Naive thymus-derived CD4-positive, alpha-beta T cell (primary cell): ENCODE measurements at regions not wholly inside any gene's neighbourhood (a gene's known extent, or its start where the extent isn't known, plus 50 kb on each side); places are given as distances from the start of the nearest gene placed in this dataset.

Experiments used
- ATAC-seq: fragments of 150-1000 bp; cut with Tn5 transposase; 2 replicates; pipeline ENCODE4 v1.10.0; 2021; ENCODE audit warnings: mild to moderate bottlenecking, moderate library complexity
- CTCF ChIA-PET: fragments of 350-600 bp; sonication (Branson Sonifier 250); formaldehyde crosslinking; loops from one replicate; lab custom pipeline; 2021; ENCODE audit warnings: antibody characterized with exemption; lab: Charles Lee
- POLR2A ChIA-PET: fragments of 350-600 bp; sonication (Branson Sonifier 250); formaldehyde crosslinking; loops from one replicate; lab custom pipeline; 2021; ENCODE audit warnings: antibody characterized with exemption, inconsistent platforms; lab: Charles Lee
- DNase-seq, 9 donors: peaks; one replicate each; pipeline versions ENCODE4 v3.0.0 to v3.0.0-alpha.2; 2020 to 2022; ENCODE audit warnings: mixed read lengths in 1 of 9
- H3K27ac ChIP-seq: one replicate; pipeline ENCODE4 v1.7.0; 2013; ENCODE audit warnings: mild to moderate bottlenecking, low read depth, low read length, moderate library complexity
- H3K27me3 ChIP-seq, 2 donors: one replicate each; pipeline ENCODE4 v1.7.0; 2013; ENCODE audit warnings: low read length in 2 of 2, mild to moderate bottlenecking in 2 of 2, moderate library complexity in 2 of 2; ENCODE audit not compliant: control insufficient read depth in 2 of 2, insufficient read depth in 2 of 2
- H3K36me3 ChIP-seq, 3 experiments: 1 replicate in 2 of 3; 2 replicates in 1 of 3; pipeline ENCODE4 v1.7.0; 2013; ENCODE audit warnings: low read length in 3 of 3, mild to moderate bottlenecking in 3 of 3, moderate library complexity in 1 of 3; ENCODE audit not compliant: insufficient read depth in 3 of 3, control insufficient read depth in 2 of 3
- H3K4me1 ChIP-seq, 2 donors: one replicate each; pipeline ENCODE4 v1.7.0; 2013; ENCODE audit warnings: low read length in 2 of 2, mild to moderate bottlenecking in 2 of 2, moderate library complexity in 1 of 2; ENCODE audit not compliant: control insufficient read depth in 2 of 2, insufficient read depth in 2 of 2
- H3K4me3 ChIP-seq: 2 replicates; pipeline ENCODE4 v1.7.0; 2013; ENCODE audit warnings: mild to moderate bottlenecking, low read length
- H3K9me3 ChIP-seq, 3 experiments: 1 replicate in 2 of 3; 2 replicates in 1 of 3; pipeline ENCODE4 v1.7.0; 2013; ENCODE audit warnings: low read length in 3 of 3; ENCODE audit not compliant: control insufficient read depth in 2 of 3
- H3K27ac Mint-ChIP-seq, 9 donors: one replicate each; pipeline ENCODE4 v1.8.0; 2020 to 2022; ENCODE audit warnings: mixed read lengths in 9 of 9, mild to moderate bottlenecking in 8 of 9, moderate library complexity in 5 of 9, inconsistent platforms in 2 of 9
- H3K27me3 Mint-ChIP-seq, 5 donors: one replicate each; pipeline ENCODE4 v1.8.0; 2021 to 2022; ENCODE audit warnings: mixed read lengths in 5 of 5, mild to moderate bottlenecking in 1 of 5
- H3K36me3 Mint-ChIP-seq, 5 donors: one replicate each; pipeline ENCODE4 v1.8.0; 2020 to 2022; ENCODE audit warnings: mixed read lengths in 5 of 5, mild to moderate bottlenecking in 3 of 5, inconsistent platforms in 1 of 5
- H3K4me1 Mint-ChIP-seq, 7 donors: one replicate each; pipeline ENCODE4 v1.8.0; 2020 to 2022; ENCODE audit warnings: mixed read lengths in 7 of 7, mild to moderate bottlenecking in 3 of 7, inconsistent platforms in 1 of 7
- H3K4me3 Mint-ChIP-seq, 10 donors: one replicate each; pipeline ENCODE4 v1.8.0; 2020 to 2022; ENCODE audit warnings: mild to moderate bottlenecking in 10 of 10, mixed read lengths in 10 of 10, moderate library complexity in 6 of 10, inconsistent platforms in 2 of 10
- H3K9me3 Mint-ChIP-seq, 11 donors: one replicate each; pipeline ENCODE4 v1.8.0; 2020 to 2022; ENCODE audit warnings: mixed read lengths in 11 of 11, mild to moderate bottlenecking in 4 of 11, inconsistent platforms in 1 of 11, moderate library complexity in 1 of 11
- intact Hi-C, 2 donors: fragments of 100-400 bp; cut with micrococcal nuclease; formaldehyde crosslinking; loops; one replicate each; pipeline ENCODE4 v1.15.1; 2023

DNA sequence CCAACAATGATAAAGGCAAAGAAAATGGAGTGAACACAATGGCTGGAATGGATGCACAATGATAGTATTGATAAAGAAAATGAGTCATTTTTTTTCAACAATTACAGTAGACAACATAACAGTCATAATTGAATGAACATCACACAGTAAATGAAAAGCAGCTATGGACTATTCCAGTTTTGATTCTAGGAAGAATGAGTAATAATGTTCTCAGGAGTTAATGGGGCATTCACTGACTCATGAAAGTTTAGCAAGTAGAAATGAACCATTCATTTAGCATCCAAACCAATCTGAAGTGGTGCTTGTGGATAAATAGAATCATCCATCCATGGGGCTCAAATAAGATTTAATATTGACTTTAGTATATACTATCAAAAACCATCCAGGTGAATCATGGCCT is 1029.5 kb upstream of the GJE1 start:
- H3K4me1 ChIP-seq, result no peaks in the 10 kb centered on the region
- no peaks in the 10 kb centered on the region for H3K36me3 ChIP-seq
- CTCF ChIA-PET, result no interaction called here
- no peaks in the 10 kb centered on the region for H3K9me3 ChIP-seq
- POLR2A ChIA-PET, result no interaction called here
- DNase-seq (no peak), ATAC-seq (no peak)
- no peak overlapping the region for H3K4me3 ChIP-seq
- H3K27ac Mint-ChIP-seq, result no peak overlapping the region
- H3K4me3 Mint-ChIP-seq, result no peak overlapping the region
- intact Hi-C loops, result no loop called here
- H3K27me3 ChIP-seq, result peaks cover 0 to 4% of the 10 kb centered on the region in 2 donors
- H3K4me1 Mint-ChIP-seq, result no peaks in the 10 kb centered on the region
- H3K9me3 Mint-ChIP-seq, result peaks cover 0 to 5% (median 0%) of the 10 kb centered on the region in 11 donors
- H3K27ac ChIP-seq, result no peak overlapping the region
- peaks cover 0 to 20% (median 13%) of the 10 kb centered on the region in 5 donors for H3K27me3 Mint-ChIP-seq
- H3K36me3 Mint-ChIP-seq, result no peaks in the 10 kb centered on the region

DNA sequence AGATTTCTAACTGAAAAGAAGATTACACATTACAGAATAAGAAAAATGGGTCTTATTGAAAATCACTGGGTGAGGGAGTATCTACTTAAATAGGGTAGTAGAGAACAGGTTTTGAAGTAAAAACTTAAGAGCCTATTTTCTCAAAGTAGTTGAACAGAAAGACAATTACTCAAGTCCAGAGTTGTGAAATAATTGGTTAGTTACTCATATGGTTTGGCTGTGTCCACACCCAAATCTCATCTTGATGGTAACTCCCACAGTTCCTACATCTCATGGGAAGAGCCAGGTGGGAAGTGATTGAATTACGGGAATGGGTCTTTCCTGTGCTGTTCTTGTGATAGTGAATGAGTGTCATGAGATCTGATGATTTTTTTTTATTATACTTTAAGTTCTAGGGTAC is 1035.3 kb upstream of the GJE1 start:
- Histone ChIP-seq H3K27ac (no peak overlapping the region), H3K4me1 (no peaks in the 10 kb centered on the region), H3K4me3 (no peak overlapping the region), H3K36me3 (no peaks in the 10 kb centered on the region), H3K9me3 (no peaks in the 10 kb centered on the region), H3K27me3 (peaks cover 0 to 4% of the 10 kb centered on the region in 2 donors)
- no peak for DNase-seq
- Mint-ChIP-seq H3K27ac (no peak overlapping the region), H3K4me3 (no peak overlapping the region), H3K9me3 (peaks cover 0 to 7% (median 0%) of the 10 kb centered on the region in 11 donors), H3K4me1 (no peaks in the 10 kb centered on the region), H3K27me3 (peaks cover 0 to 31% (median 20%) of the 10 kb centered on the region in 5 donors), H3K36me3 (no peaks in the 10 kb centered on the region)
- no peak for ATAC-seq
- CTCF ChIA-PET, result no interaction called here
- intact Hi-C loops, result no loop called here
- POLR2A ChIA-PET, result no interaction called here

- ChIA-PET POLR2A (no interaction called here), CTCF (interaction anchor here (0.7 kb wide), 1 partner anchor 23 kb away, joined by 3 read pairs; no protein-coding TSS in a partner anchor)
- Mint-ChIP-seq H3K4me3 (no peak overlapping the region), H3K9me3 (peaks cover 0 to 5% (median 0%) of the 10 kb centered on the region in 11 donors), H3K27ac (no peak overlapping the region), H3K27me3 (peaks cover 0 to 28% (median 13%) of the 10 kb centered on the region in 5 donors), H3K36me3 (no peaks in the 10 kb centered on the region), H3K4me1 (no peaks in the 10 kb centered on the region)
- DNase-seq (no peak), ATAC-seq (no peak)
- H3K9me3 ChIP-seq, result no peaks in the 10 kb centered on the region
- no peak overlapping the region for H3K27ac ChIP-seq
- no peaks in the 10 kb centered on the region for H3K4me1 ChIP-seq
- no peaks in the 10 kb centered on the region for H3K27me3 ChIP-seq
- H3K4me3 ChIP-seq, result no peak overlapping the region
- no peaks in the 10 kb centered on the region for H3K36me3 ChIP-seq
- intact Hi-C loops, result no loop called here
Observed at GRCh38 chr6:141095308-141095707, 1037.4 kb upstream of the GJE1 start.

- CTCF ChIA-PET, result no interaction called here
- POLR2A ChIA-PET, result no interaction called here
- H3K4me3 Mint-ChIP-seq, result no peak overlapping the region
- intact Hi-C loops, result no loop called here
- no peak overlapping the region for H3K27ac Mint-ChIP-seq
- H3K36me3 Mint-ChIP-seq, result no peaks in the 10 kb centered on the region
- H3K9me3 Mint-ChIP-seq, result no peaks in the 10 kb centered on the region
- H3K9me3 ChIP-seq, result no peaks in the 10 kb centered on the region
- no peaks in the 10 kb centered on the region for H3K4me1 ChIP-seq
- H3K4me1 Mint-ChIP-seq, result no peaks in the 10 kb centered on the region
- H3K27ac ChIP-seq, result no peak overlapping the region
- DNase-seq (no peak), ATAC-seq (no peak)
- no peaks in the 10 kb centered on the region for H3K36me3 ChIP-seq
- H3K27me3 ChIP-seq, result no peaks in the 10 kb centered on the region
- H3K4me3 ChIP-seq, result no peak overlapping the region
- no peaks in the 10 kb centered on the region for H3K27me3 Mint-ChIP-seq
Observed at GRCh38 chr6:141088171-141088570, 1044.6 kb upstream of the GJE1 start.

DNA sequence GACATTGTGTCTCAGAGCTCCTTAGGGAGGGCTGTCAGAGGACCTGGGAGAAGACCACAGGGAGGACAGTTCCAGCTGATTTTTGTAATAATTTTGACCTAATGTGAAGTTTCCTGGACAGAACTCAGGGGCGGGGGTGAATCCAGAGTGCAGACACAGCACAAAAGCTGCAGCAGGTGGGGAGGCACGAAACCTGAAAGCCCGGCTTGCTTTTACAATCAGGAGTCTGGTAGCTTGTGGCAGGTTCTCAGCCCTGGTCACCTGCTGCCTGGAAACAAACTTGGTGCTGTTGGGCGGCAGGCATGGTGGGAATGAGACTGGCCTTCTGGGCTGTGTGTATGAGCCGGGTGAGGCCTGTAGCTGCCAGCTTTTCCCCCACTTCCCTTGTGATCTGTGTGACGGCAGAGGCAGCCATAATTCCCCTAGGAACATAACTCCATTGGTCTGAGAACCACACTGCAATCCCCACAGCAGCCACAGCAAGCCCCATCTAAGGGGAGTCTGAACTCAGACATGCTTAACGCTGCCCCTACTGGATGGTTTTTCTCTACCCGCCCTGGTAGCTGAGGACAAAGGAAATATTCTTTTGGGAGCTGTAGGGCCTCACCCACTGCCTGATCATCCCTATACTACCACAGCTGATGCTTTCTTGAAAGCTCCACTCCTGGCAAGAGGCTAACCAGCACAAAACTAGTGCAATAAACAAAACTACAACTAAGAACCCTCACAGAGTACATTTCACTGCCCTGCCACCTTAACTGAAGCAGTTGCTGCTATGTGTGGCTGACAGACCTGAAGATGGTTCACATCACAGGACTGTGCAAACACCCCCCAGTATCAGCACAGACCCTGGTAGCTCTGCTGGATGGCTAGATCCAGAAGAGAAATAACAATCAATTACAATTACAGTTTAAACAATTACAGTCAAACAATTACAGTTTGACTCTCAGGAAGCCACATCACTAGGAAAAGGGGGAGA is 1055.1 kb upstream of the GJE1 start:
- POLR2A ChIA-PET, result no interaction called here
- peaks cover 0 to 36% (median 3%) of the 10 kb centered on the region in 5 donors for H3K27me3 Mint-ChIP-seq
- H3K4me1 Mint-ChIP-seq, result peaks cover 0 to 5% (median 0%) of the 10 kb centered on the region in 7 donors
- CTCF ChIA-PET, result interaction anchor here (0.9 kb wide), 1 partner anchor 14 kb away, joined by 4 read pairs; no protein-coding TSS in a partner anchor
- H3K9me3 Mint-ChIP-seq, result peaks cover 0 to 5% (median 0%) of the 10 kb centered on the region in 11 donors
- no peak overlapping the region for H3K27ac Mint-ChIP-seq
- intact Hi-C loops, result loop anchor here in 1 of 2 donors (5.0 kb wide), 1 partner anchor 485 kb away; no protein-coding TSS in a partner anchor
- Histone ChIP-seq H3K9me3 (no peaks in the 10 kb centered on the region), H3K4me1 (no peaks in the 10 kb centered on the region), H3K27me3 (no peaks in the 10 kb centered on the region), H3K27ac (no peak overlapping the region), H3K4me3 (no peak overlapping the region), H3K36me3 (no peaks in the 10 kb centered on the region)
- no peak for ATAC-seq
- H3K36me3 Mint-ChIP-seq, result no peaks in the 10 kb centered on the region
- DNase-seq, result peak in 2 of 9 donors; percentile 1 to 13
- H3K4me3 Mint-ChIP-seq, result no peak overlapping the region

GRCh38 chr6:141057761-141058160 is 1075.0 kb upstream of the GJE1 start:
- intact Hi-C loops, result no loop called here
- ATAC-seq (no peak), DNase-seq (no peak)
- Mint-ChIP-seq H3K27me3 (peaks cover 0 to 8% (median 4%) of the 10 kb centered on the region in 5 donors), H3K4me3 (no peak overlapping the region), H3K4me1 (no peaks in the 10 kb centered on the region), H3K27ac (no peak overlapping the region), H3K36me3 (no peaks in the 10 kb centered on the region), H3K9me3 (no peaks in the 10 kb centered on the region)
- H3K9me3 ChIP-seq, result no peaks in the 10 kb centered on the region
- no peaks in the 10 kb centered on the region for H3K27me3 ChIP-seq
- CTCF ChIA-PET, result no interaction called here
- H3K4me3 ChIP-seq, result no peak overlapping the region
- POLR2A ChIA-PET, result no interaction called here
- H3K36me3 ChIP-seq, result no peaks in the 10 kb centered on the region
- H3K4me1 ChIP-seq, result no peaks in the 10 kb centered on the region
- H3K27ac ChIP-seq, result no peak overlapping the region
